Colonic mucosa (tissue), 4 donors: ENCODE measurements at regions not wholly inside any gene's neighbourhood (a gene's known extent, or its start where the extent isn't known, plus 50 kb on each side); places are given as distances from the start of the nearest gene placed in this dataset.

Source experiments
- DNase-seq: peaks from one replicate; pipeline ENCODE4 v3.0.0-alpha.2; 2020
- H3K27ac ChIP-seq: fragments of 200-600 bp; one replicate; pipeline ENCODE4 v1.8.0; 2021
- H3K27me3 ChIP-seq: fragments of 200-600 bp; one replicate; pipeline ENCODE4 v1.8.0; 2021
- H3K36me3 ChIP-seq: fragments of 200-600 bp; one replicate; pipeline ENCODE4 v1.8.0; 2021
- H3K4me1 ChIP-seq: fragments of 200-600 bp; one replicate; pipeline ENCODE4 v1.8.0; 2021; ENCODE audit warnings: mild to moderate bottlenecking
- H3K4me3 ChIP-seq: fragments of 200-600 bp; one replicate; pipeline ENCODE4 v1.8.0; 2021
- H3K9ac ChIP-seq, 2 donors: one replicate each; pipeline ENCODE4 v1.7.0; 2013; ENCODE audit warnings: control low read depth in 2 of 2, low read depth in 2 of 2, low read length in 2 of 2
- H3K9me3 ChIP-seq: fragments of 200-600 bp; one replicate; pipeline ENCODE4 v1.8.0; 2021
- intact Hi-C: fragments of 100-400 bp; cut with DNase I; formaldehyde crosslinking; loops from one replicate; pipeline ENCODE4 v1.14.1; 2022
- TF ChIP-seq, protein P1 (sequence below): fragments of 200-600 bp; IDR thresholded peaks from one replicate; pipeline ENCODE4 v1.8.0; 2022; ENCODE audit warnings: antibody characterized with exemption, mild to moderate bottlenecking
- donor health status: healthy.
- donor health status: DM: no; HTN: no; CAD: no.
- donor health status: DM: no; HTN: no; CAD: no.

- Histone ChIP-seq H3K9me3 (no peaks in the 10 kb centered on the region), H3K36me3 (no peaks in the 10 kb centered on the region), H3K27ac (no peak overlapping the region), H3K4me3 (no peak overlapping the region), H3K4me1 (no peaks in the 10 kb centered on the region), H3K9ac (no peak overlapping the region), H3K27me3 (no peaks in the 10 kb centered on the region)
- DNase-seq = no peak
- TF ChIP-seq, protein P1, sequence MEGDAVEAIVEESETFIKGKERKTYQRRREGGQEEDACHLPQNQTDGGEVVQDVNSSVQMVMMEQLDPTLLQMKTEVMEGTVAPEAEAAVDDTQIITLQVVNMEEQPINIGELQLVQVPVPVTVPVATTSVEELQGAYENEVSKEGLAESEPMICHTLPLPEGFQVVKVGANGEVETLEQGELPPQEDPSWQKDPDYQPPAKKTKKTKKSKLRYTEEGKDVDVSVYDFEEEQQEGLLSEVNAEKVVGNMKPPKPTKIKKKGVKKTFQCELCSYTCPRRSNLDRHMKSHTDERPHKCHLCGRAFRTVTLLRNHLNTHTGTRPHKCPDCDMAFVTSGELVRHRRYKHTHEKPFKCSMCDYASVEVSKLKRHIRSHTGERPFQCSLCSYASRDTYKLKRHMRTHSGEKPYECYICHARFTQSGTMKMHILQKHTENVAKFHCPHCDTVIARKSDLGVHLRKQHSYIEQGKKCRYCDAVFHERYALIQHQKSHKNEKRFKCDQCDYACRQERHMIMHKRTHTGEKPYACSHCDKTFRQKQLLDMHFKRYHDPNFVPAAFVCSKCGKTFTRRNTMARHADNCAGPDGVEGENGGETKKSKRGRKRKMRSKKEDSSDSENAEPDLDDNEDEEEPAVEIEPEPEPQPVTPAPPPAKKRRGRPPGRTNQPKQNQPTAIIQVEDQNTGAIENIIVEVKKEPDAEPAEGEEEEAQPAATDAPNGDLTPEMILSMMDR = no peak
- intact Hi-C loops = no loop called here
These were observed 1145.7 kb downstream of the EPHA3 start for GRCh38 chr3:90253131-90253530.

DNA sequence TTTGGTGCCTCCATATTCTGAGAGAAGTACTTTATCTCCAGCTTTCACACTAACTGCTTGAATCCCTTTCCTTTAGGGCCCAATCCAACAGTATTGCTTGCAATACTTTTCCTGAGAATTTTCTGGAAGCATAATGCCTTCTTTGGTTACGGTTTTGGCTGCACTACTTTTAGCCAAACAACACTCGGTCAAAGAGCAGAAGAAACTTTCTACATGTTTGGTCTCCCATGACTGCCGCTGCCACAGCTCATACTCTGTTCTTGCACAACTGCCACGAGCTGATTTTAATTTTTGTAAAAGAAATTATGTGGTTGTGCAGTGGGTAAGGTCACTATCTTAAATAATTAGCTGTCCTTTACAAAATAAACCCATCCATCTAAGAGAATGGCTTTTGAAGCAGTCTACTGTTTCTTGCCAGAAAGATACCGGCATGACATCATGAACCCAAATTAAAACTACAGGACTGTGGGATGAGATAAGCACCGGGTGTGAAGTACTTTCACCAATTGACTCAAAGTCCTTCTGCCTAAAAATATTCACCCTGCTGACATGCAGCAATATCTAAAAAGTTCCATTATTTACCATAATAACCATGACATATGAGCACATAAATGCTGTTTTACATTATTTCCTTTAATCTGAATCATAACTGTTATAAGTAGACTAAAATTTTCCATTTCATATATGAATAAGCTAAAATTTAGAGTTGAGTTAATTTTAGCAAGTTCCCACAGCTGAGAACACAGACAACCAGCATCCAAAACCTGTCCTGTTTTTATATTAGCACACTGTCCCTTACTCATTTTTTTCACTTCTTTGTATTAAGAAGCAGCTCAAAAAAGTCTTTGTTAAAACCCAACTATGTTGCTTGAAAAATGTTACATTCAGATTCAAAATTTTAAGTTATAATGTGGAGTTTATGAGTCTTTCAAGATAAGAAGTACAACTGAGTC, 1154.3 kb downstream of the EPHA3 start:
- no peak overlapping the region for H3K27ac ChIP-seq
- H3K36me3 ChIP-seq = no peaks in the 10 kb centered on the region
- intact Hi-C loops = no loop called here
- H3K9me3 ChIP-seq = no peaks in the 10 kb centered on the region
- H3K9ac ChIP-seq = no peak overlapping the region
- DNase-seq = no peak
- TF ChIP-seq, protein P1 = no peak
- H3K27me3 ChIP-seq = no peaks in the 10 kb centered on the region
- H3K4me1 ChIP-seq = no peaks in the 10 kb centered on the region
- H3K4me3 ChIP-seq = no peak overlapping the region
